HG03045 (cell line): ENCODE measurements at regions not wholly inside any gene's neighbourhood (a gene's known extent, or its start where the extent isn't known, plus 50 kb on each side); places are given as distances from the start of the nearest gene placed in this dataset.

Experiments used
- ATAC-seq: cut with Tn5 transposase; IDR thresholded peaks from one replicate; pipeline ENCODE4 v1.9.1; 2021; ENCODE audit warnings: mild to moderate bottlenecking, moderate library complexity; ENCODE audit not compliant: unreplicated experiment

DNA sequence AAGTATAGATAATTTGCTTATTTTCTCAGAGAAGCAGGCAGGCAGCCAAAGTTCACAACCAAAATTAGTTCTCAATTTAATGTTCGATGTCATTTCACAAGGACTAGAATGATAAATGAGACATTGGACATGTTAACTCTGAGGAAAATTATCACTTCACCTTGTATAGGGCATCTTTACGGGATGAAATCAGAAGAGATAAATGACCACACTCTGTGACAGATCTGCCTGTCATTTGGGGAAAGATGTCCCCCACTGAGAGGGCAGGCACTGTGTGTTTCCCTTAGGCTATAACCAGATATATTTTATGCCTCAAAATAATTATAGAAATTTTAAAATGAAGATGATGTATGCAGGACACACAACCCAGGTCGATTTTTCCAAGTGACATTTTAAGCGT is 642.9 kb downstream of the BRINP3 start:
- ATAC-seq: no peak

- no peak for ATAC-seq
Observed at GRCh38 chr1:189847613-189848012, 630.1 kb downstream of the BRINP3 start.

DNA sequence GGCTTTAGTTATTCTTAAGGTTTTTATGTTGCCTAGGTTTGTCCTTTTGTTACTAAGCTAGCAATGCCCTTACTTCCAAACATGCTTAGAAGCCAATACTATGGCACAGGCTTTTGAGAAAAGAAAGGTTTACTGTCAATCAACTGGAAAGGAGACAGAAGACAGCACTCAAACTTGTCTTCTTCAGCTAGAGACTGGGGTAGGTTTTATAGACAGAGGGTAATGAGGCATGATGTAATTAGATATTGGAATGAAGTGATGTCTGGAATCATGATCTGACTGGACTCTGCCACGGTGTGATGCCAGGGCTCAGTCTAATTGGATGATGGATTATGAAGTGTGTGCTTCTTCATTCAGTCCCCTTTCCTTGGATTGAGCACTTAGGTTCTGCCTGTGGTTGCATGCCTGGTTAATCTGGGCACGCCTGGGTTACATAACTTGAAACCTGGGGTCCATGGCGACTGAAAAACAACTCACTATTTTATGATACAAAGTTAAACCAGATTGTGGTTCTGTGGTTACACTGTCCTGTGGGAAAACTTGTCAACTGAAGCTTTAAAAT is 625.8 kb downstream of the BRINP3 start:
- no peak for ATAC-seq

DNA sequence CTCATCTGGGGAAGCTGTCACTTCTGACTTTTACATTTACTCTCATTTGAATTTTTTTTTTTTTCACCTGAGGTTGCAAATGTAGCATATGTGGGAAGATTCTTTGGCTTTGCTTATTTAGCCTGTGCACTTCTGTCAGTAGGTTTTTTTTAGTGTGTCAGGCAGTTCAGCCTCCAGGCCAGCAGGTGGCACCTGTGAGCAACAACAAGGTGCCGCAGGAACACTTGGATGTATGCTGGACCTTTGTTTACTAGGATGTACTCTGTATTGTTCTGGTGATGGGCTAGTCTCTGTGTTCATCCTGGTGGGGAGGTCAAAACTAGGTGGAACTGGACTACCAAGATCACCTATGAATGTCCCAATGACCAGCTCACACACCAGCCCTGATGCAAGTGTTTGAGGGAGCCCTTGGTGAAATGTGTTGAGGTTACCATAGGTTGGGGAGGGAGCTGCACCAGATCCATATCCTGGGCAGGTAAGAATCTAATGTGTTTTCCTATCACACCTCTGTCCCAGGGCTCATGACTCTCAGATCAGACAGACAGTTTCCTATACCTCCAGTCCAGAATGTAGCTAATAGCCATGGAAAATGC is 618.2 kb downstream of the BRINP3 start:
- no peak for ATAC-seq

- ATAC-seq: no peak
Observed at GRCh38 chr1:189866606-189867005, 611.1 kb downstream of the BRINP3 start.

DNA sequence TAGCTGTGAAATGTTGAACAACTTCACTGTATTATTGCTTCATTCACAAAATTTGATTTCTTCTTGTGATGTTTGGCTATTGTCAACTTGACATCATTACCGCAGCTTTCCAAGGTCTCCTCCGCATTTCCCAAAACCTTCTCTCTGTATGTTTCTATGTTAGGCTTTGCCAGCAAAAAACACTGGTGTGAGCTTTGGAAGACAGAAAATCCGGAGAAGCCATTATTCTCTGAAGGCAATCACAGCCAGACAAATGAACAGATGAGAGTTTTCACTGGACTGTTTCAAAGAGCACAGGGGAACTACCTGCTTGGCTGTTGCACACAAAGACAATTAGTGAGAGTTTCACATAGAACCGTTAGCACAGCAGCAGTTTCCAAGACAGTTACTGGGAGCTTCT is 609.6 kb downstream of the BRINP3 start:
- no peak for ATAC-seq

DNA sequence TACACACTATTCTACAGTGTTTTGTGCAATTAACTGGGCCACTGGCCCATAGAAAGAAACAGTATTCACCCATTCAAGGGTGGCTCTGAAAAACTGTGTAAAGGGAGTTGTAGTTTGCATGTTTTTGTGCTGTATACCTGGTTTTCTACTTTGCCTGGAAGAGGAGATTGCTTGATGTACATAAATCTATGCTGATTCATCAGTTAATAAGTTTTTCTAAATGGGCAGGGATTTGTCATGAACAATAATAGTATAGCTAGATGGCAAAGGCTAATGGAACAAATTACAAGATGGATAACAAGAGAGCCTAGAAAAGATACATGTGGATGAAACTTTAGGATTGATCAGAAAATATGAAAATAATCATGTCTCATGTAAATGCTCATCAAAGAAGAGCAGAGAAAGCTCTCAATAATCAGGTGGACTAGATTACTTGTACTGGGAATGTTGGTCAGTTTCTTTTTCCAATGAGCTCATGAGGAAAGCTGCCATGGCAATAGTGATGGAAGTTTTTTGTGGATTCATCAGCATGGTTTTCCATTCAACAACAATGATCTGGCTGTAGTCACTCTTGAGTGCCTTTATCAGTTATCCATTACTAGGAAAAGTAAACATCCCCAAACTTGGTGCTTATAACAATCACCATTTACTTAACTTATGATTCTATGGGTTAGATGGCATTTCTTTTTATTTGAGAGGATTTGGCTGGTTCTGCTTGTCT is 602.8 kb downstream of the BRINP3 start:
- ATAC-seq: no peak

GRCh38 chr1:189880135-189880534 is 597.5 kb downstream of the BRINP3 start:
- ATAC-seq: no peak

GRCh38 chr1:189899686-189900425 is 577.8 kb downstream of the BRINP3 start:
- ATAC-seq: no peak

DNA sequence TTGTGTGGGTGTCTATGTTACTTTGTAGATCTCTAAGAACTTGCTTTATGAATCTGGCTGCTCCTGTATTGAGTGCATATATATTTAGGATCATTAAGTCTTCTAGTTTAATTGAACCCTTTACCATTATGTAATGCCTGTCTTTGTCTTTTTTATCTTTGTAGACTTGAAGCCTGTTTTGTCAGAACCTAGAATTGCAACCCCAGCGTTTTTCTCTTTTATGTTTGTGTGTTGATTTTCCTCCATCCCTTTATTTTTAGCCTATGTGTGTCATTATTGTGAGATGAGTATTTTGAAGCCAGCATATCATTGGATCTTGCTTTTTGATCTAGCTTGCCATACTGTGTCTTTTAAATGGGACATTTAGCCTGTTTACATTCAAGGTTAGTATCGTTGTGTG is 573.2 kb downstream of the BRINP3 start:
- ATAC-seq: no peak

GRCh38 chr1:189908113-189908512 is 569.6 kb downstream of the BRINP3 start:
- no peak for ATAC-seq

DNA sequence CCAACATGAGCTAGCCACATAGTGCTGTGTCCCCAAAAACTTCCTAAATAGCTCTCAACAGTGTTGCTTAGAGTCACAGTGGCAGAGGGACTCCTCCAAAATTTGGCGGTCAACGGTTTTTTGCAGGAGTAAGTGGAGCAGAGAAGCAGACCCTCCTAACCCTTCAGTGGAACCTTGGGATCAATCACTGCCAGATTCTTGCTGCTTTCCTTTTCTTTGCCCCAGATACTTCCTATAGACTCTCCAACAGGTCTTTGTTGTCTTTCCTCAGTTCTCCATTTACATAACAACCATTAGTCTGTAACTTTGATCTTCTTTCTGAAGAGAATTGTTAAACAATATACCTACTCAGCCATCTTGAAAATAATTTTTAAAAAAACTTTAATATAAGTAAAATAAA is 556.1 kb downstream of the BRINP3 start:
- ATAC-seq: no peak

DNA sequence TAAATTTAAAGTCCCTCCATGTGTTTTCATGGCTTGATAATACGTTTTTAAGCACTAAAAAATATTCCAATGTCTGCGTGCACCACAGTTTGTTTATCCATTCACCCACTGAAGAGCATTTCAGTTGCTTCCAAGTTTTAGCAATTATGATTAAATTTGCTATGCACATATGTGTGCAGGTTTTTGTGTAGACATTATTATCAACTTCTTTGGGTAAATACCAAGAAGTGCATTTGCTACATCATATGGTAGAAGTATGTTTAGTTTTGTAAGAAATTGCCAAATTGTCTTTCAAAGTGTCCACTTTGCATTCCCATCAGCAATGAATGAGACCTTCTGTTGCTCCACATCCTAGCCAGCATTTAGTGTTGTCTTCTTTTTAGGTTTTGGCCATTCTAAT is 550.0 kb downstream of the BRINP3 start:
- ATAC-seq: no peak

GRCh38 chr1:189929501-189930099 is 548.1 kb downstream of the BRINP3 start:
- no peak for ATAC-seq

DNA sequence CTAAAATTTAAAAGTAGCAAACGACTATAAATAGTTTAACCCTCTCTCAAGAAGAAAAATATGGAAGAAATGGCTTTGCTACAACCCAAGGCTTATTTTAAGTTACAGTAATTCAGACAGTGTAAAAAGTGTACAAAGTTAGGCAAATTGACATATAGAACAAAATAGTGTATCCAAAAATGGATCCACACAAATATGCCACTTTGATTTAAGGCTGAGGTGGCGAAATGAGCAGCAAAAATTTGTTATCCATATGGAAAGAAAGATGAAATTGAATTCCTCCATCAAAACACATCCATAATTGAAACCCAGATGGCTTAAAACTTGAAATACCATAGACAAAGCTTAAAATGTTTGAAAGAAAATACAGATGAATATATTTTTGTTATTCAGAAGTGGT is 540.8 kb downstream of the BRINP3 start:
- no peak for ATAC-seq

- no peak for ATAC-seq
Observed at GRCh38 chr1:189939967-189940366, 537.7 kb downstream of the BRINP3 start.

DNA sequence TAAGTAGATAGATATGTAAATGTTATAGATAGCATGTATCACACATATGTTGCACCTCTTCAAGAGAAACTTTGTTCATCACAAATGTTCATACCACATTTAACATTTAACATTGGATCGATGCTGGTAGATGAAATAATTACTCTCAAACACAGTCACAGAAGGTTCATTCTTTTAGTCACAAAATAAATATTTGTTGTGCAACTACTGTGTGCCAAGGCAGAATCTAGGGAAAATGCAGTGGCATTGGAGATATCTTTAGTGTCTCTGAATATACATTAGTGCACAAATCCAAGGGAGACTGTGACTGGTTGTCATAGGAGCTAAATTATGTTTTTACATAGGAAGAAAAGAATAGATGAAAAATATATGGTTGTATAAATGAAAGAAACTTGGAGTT is 535.7 kb downstream of the BRINP3 start:
- ATAC-seq: no peak

- no peak for ATAC-seq
Observed at GRCh38 chr1:189958756-189959155, 518.9 kb downstream of the BRINP3 start.

DNA sequence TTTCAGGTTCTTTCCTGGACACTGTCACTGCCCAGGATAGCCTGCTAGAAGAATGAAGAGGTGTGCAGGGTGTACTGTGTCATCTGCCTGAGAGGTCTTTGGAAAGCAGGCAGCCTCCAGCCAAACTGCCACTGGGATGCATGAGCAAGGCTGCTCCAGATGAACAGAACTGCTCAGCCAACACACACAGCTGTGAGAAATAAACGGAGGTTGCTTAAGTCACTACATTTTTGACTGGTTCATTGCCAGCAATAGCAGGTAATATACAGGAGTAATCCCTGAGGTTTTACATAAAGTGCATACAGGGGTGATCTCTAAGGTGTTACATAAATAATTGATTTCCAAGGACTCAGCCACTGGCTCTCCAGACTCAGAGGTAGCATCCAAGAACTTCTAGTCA is 516.9 kb downstream of the BRINP3 start:
- ATAC-seq: no peak

DNA sequence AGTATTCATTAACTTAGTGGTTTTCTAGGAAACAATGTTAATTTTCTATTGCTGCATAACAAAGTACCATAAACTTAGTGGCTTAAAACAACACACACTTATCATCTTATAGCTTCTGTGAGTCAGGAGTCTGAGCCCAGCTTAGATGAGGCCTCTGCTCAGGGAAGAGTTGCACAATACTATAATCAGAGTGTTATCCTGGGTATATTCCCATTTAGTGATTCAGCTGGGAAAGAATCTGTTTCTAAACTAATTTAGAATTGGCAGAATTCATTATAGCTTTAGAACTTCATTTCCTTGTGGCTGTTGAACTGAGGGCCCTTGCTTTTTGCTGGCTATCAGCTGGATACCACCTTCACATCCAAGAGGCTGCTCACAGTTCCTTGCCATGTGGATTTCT is 515.5 kb downstream of the BRINP3 start:
- no peak for ATAC-seq
